ENCODE measurements at regions not wholly inside any gene's neighbourhood (a gene's known extent, or its start where the extent isn't known, plus 50 kb on each side); places are given as distances from the start of the nearest gene placed in this dataset.

- no peaks in the 10 kb centered on the region for H3K4me1 ChIP-seq (ENCODE audit: insufficient read depth, low read length)
- H3K27ac ChIP-seq (ENCODE audit: low read depth, low read length) = no peak overlapping the region
- H3K36me3 ChIP-seq (ENCODE audit: insufficient read depth, low read length) = no peaks in the 10 kb centered on the region
- H3K27me3 ChIP-seq (ENCODE audit: control insufficient read depth in 1 of 2, insufficient read depth in 2 of 2, low read length in 2 of 2) = no peaks in the 10 kb centered on the region
- H3K9ac ChIP-seq (ENCODE audit: low read length) = no peak overlapping the region
- no peak overlapping the region for H3K4me3 ChIP-seq (ENCODE audit: low read depth in 1 of 2, low read length in 2 of 2)
- H3K9me3 ChIP-seq (ENCODE audit: low read length) = no peaks in the 10 kb centered on the region
Observed at GRCh38 chr19:28531979-28532378, 681.0 kb downstream of the UQCRFS1 start.

GRCh38 chr19:28530406-28531035 lies 682.4 kb downstream of the UQCRFS1 start:
- no peaks in the 10 kb centered on the region for H3K36me3 ChIP-seq (ENCODE audit: insufficient read depth, low read length)
- H3K9me3 ChIP-seq (ENCODE audit: low read length) = no peaks in the 10 kb centered on the region
- no peaks in the 10 kb centered on the region for H3K4me1 ChIP-seq (ENCODE audit: insufficient read depth, low read length)
- no peak overlapping the region for H3K27ac ChIP-seq (ENCODE audit: low read depth, low read length)
- H3K4me3 ChIP-seq (ENCODE audit: low read depth in 1 of 2, low read length in 2 of 2) = no peak overlapping the region
- H3K27me3 ChIP-seq (ENCODE audit: control insufficient read depth in 1 of 2, insufficient read depth in 2 of 2, low read length in 2 of 2) = no peaks in the 10 kb centered on the region
- no peak overlapping the region for H3K9ac ChIP-seq (ENCODE audit: low read length)

GRCh38 chr19:28526038-28526437 lies 686.9 kb downstream of the UQCRFS1 start:
- Histone ChIP-seq H3K9ac (ENCODE audit: low read length) (no peak overlapping the region), H3K4me1 (ENCODE audit: insufficient read depth, low read length) (no peaks in the 10 kb centered on the region), H3K9me3 (ENCODE audit: low read length) (no peaks in the 10 kb centered on the region), H3K27ac (ENCODE audit: low read depth, low read length) (no peak overlapping the region), H3K4me3 (ENCODE audit: low read depth in 1 of 2, low read length in 2 of 2) (no peak overlapping the region), H3K27me3 (ENCODE audit: control insufficient read depth in 1 of 2, insufficient read depth in 2 of 2, low read length in 2 of 2) (no peaks in the 10 kb centered on the region), H3K36me3 (ENCODE audit: insufficient read depth, low read length) (no peaks in the 10 kb centered on the region)

GRCh38 chr19:28523619-28524018 lies 689.3 kb downstream of the UQCRFS1 start:
- no peaks in the 10 kb centered on the region for H3K36me3 ChIP-seq (ENCODE audit: insufficient read depth, low read length)
- no peaks in the 10 kb centered on the region for H3K27me3 ChIP-seq (ENCODE audit: control insufficient read depth in 1 of 2, insufficient read depth in 2 of 2, low read length in 2 of 2)
- H3K9ac ChIP-seq (ENCODE audit: low read length) = no peak overlapping the region
- no peak overlapping the region for H3K4me3 ChIP-seq (ENCODE audit: low read depth in 1 of 2, low read length in 2 of 2)
- no peaks in the 10 kb centered on the region for H3K4me1 ChIP-seq (ENCODE audit: insufficient read depth, low read length)
- H3K27ac ChIP-seq (ENCODE audit: low read depth, low read length) = no peak overlapping the region
- no peaks in the 10 kb centered on the region for H3K9me3 ChIP-seq (ENCODE audit: low read length)

GRCh38 chr19:28522545-28522922 lies 690.4 kb downstream of the UQCRFS1 start:
- Histone ChIP-seq H3K9me3 (ENCODE audit: low read length) (no peaks in the 10 kb centered on the region), H3K36me3 (ENCODE audit: insufficient read depth, low read length) (no peaks in the 10 kb centered on the region), H3K27me3 (ENCODE audit: control insufficient read depth in 1 of 2, insufficient read depth in 2 of 2, low read length in 2 of 2) (no peaks in the 10 kb centered on the region), H3K27ac (ENCODE audit: low read depth, low read length) (no peak overlapping the region), H3K4me1 (ENCODE audit: insufficient read depth, low read length) (no peaks in the 10 kb centered on the region), H3K9ac (ENCODE audit: low read length) (no peak overlapping the region), H3K4me3 (ENCODE audit: low read depth in 1 of 2, low read length in 2 of 2) (no peak overlapping the region)

GRCh38 chr19:28521614-28522544 lies 691.1 kb downstream of the UQCRFS1 start:
- Histone ChIP-seq H3K9me3 (ENCODE audit: low read length) (no peaks in the 10 kb centered on the region), H3K9ac (ENCODE audit: low read length) (no peak overlapping the region), H3K27me3 (ENCODE audit: control insufficient read depth in 1 of 2, insufficient read depth in 2 of 2, low read length in 2 of 2) (no peaks in the 10 kb centered on the region), H3K36me3 (ENCODE audit: insufficient read depth, low read length) (no peaks in the 10 kb centered on the region), H3K4me3 (ENCODE audit: low read depth in 1 of 2, low read length in 2 of 2) (no peak overlapping the region), H3K27ac (ENCODE audit: low read depth, low read length) (no peak overlapping the region), H3K4me1 (ENCODE audit: insufficient read depth, low read length) (no peaks in the 10 kb centered on the region)

- H3K27ac ChIP-seq (ENCODE audit: low read depth, low read length) = no peak overlapping the region
- no peak overlapping the region for H3K4me3 ChIP-seq (ENCODE audit: low read depth in 1 of 2, low read length in 2 of 2)
- H3K36me3 ChIP-seq (ENCODE audit: insufficient read depth, low read length) = no peaks in the 10 kb centered on the region
- H3K4me1 ChIP-seq (ENCODE audit: insufficient read depth, low read length) = no peaks in the 10 kb centered on the region
- H3K9ac ChIP-seq (ENCODE audit: low read length) = no peak overlapping the region
- no peaks in the 10 kb centered on the region for H3K9me3 ChIP-seq (ENCODE audit: low read length)
- no peaks in the 10 kb centered on the region for H3K27me3 ChIP-seq (ENCODE audit: control insufficient read depth in 1 of 2, insufficient read depth in 2 of 2, low read length in 2 of 2)
Observed at GRCh38 chr19:28520998-28521568, 691.9 kb downstream of the UQCRFS1 start.

- Histone ChIP-seq H3K27me3 (ENCODE audit: control insufficient read depth in 1 of 2, insufficient read depth in 2 of 2, low read length in 2 of 2) (no peaks in the 10 kb centered on the region), H3K4me1 (ENCODE audit: insufficient read depth, low read length) (no peaks in the 10 kb centered on the region), H3K4me3 (ENCODE audit: low read depth in 1 of 2, low read length in 2 of 2) (no peak overlapping the region)
Observed at GRCh38 chr19:28519952-28520861, 692.7 kb downstream of the UQCRFS1 start.

GRCh38 chr19:28519218-28519779 lies 693.7 kb downstream of the UQCRFS1 start:
- Histone ChIP-seq H3K27ac (ENCODE audit: low read depth, low read length) (no peak overlapping the region), H3K4me1 (ENCODE audit: insufficient read depth, low read length) (no peaks in the 10 kb centered on the region), H3K27me3 (ENCODE audit: control insufficient read depth in 1 of 2, insufficient read depth in 2 of 2, low read length in 2 of 2) (no peaks in the 10 kb centered on the region), H3K9me3 (ENCODE audit: low read length) (no peaks in the 10 kb centered on the region), H3K4me3 (ENCODE audit: low read depth in 1 of 2, low read length in 2 of 2) (no peak overlapping the region), H3K36me3 (ENCODE audit: insufficient read depth, low read length) (no peaks in the 10 kb centered on the region), H3K9ac (ENCODE audit: low read length) (no peak overlapping the region)

More at GRCh38 chr19:28519952-28520861, 692.7 kb downstream of the UQCRFS1 start:
- Histone ChIP-seq H3K9me3 (ENCODE audit: low read length) (no peaks in the 10 kb centered on the region), H3K36me3 (ENCODE audit: insufficient read depth, low read length) (no peaks in the 10 kb centered on the region), H3K9ac (ENCODE audit: low read length) (no peak overlapping the region), H3K27ac (ENCODE audit: low read depth, low read length) (no peak overlapping the region)

- Histone ChIP-seq H3K9ac (ENCODE audit: low read length) (no peak overlapping the region), H3K27ac (ENCODE audit: low read depth, low read length) (no peak overlapping the region)
Observed at GRCh38 chr19:28516415-28516872, 696.5 kb downstream of the UQCRFS1 start.

More at GRCh38 chr19:28516415-28516872, 696.5 kb downstream of the UQCRFS1 start:
- Histone ChIP-seq H3K27me3 (ENCODE audit: control insufficient read depth in 1 of 2, insufficient read depth in 2 of 2, low read length in 2 of 2) (no peaks in the 10 kb centered on the region), H3K9me3 (ENCODE audit: low read length) (no peaks in the 10 kb centered on the region), H3K4me3 (ENCODE audit: low read depth in 1 of 2, low read length in 2 of 2) (no peak overlapping the region), H3K36me3 (ENCODE audit: insufficient read depth, low read length) (no peaks in the 10 kb centered on the region), H3K4me1 (ENCODE audit: insufficient read depth, low read length) (no peaks in the 10 kb centered on the region)
